NT2/D1 (cell line): ENCODE measurements at regions not wholly inside any gene's neighbourhood (a gene's known extent, or its start where the extent isn't known, plus 50 kb on each side); places are given as distances from the start of the nearest gene placed in this dataset.

ENCODE experiments used
- SUZ12 ChIP-seq: IDR thresholded peaks from 2 replicates; pipeline ENCODE4 v1.6.1; 2011; ENCODE audit not compliant: insufficient read length, insufficient read depth; ENCODE audit errors: extremely low read depth
- YY1 ChIP-seq: IDR thresholded peaks from 2 replicates; pipeline ENCODE4 v1.6.1; 2011; ENCODE audit not compliant: insufficient read length, insufficient read depth
- ZNF274 ChIP-seq: IDR thresholded peaks from 2 replicates; pipeline ENCODE4 v1.6.1; 2011; ENCODE audit warnings: mild to moderate bottlenecking, low read depth, low read length

- TF ChIP-seq ZNF274 (no peak), SUZ12 (no peak), YY1 (no peak)
Measured at GRCh38 chr3:44061268-44061667, 180.4 kb upstream of the TOPAZ1 start.
